HG03280 (cell line): ENCODE measurements at regions not wholly inside any gene's neighbourhood (a gene's known extent, or its start where the extent isn't known, plus 50 kb on each side); places are given as distances from the start of the nearest gene placed in this dataset.

ENCODE experiments used
- ATAC-seq: cut with Tn5 transposase; IDR thresholded peaks from one replicate; pipeline ENCODE4 v1.9.1; 2021; ENCODE audit warnings: mild to moderate bottlenecking, moderate library complexity; ENCODE audit not compliant: unreplicated experiment

DNA sequence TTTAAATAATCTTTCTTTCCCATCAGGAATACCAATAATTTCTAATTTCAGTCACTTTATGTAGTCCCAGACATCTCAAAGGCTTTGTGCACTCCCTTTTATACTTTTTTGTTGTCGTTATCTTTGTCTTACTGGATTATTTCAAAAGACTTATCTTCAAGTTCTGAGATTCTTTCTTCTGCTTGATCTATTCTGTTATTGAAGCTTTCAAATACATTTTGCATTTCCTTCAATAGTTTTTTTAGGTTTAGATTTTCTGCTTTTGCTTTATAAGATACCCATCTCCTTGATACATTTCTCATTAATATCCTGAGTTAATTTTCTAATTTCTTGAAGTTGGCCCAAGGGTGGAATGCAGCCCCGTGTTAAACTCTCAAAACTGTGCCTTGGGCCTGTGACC lies 432.4 kb downstream of the RIT2 start:
- ATAC-seq = no peak

DNA sequence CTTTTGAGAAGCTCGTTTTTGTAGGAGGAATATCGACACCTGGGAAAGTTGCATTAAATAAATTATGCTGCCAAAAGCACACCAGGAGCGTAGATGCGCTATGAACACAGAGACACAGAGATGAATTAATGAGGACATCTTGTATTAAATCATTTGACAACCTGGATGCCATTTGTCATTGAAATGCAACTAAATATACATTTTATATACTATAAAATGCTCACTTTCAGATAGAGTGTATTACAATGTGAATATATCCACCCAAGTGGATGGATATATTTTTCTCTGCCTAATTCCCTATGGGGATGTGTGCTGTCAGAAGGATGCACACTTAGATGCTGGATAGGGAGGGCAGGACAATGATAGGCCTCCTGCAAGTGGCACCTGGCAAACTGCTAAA lies 426.2 kb downstream of the RIT2 start:
- ATAC-seq = no peak
